ENCODE measurements at regions not wholly inside any gene's neighbourhood (a gene's known extent, or its start where the extent isn't known, plus 50 kb on each side); places are given as distances from the start of the nearest gene placed in this dataset.
"Not testable (repeated sequence)": the region's sequence is repeated elsewhere in the genome, so short reads cannot be mapped to it uniquely, and the experiment has no call there.

- no peaks in the 10 kb centered on the region for H4K20me1 ChIP-seq (ENCODE audit: insufficient read depth, low read length)
- H2AFZ ChIP-seq (ENCODE audit: low read depth, low read length) = no peak overlapping the region
- H3K27ac ChIP-seq (ENCODE audit: low read length) = no peak overlapping the region
- no peak for TF ChIP-seq CTCF (IDR thresholded peaks at IDR 0.05; ENCODE audit: low read depth, low read length)
- TF ChIP-seq EZH2phosphoT487 (IDR thresholded peaks at IDR 0.05; ENCODE audit: low read depth) = no peak
- H3K4me2 ChIP-seq (ENCODE audit: low read length) = no peak overlapping the region
- H3K36me3 ChIP-seq (replicated peaks; ENCODE audit: low read depth, low read length) = no peaks in the 10 kb centered on the region
- H3K79me2 ChIP-seq (ENCODE audit: low read length) = no peaks in the 10 kb centered on the region
- H3K4me3 ChIP-seq (ENCODE audit: low read length) = no peak overlapping the region
- H3K4me1 ChIP-seq (ENCODE audit: low read length) = no peaks in the 10 kb centered on the region
- H3K9ac ChIP-seq (ENCODE audit: low read length) = no peak overlapping the region
- no peaks in the 10 kb centered on the region for H3K9me3 ChIP-seq (ENCODE audit: insufficient read depth, low read length)
- no peaks in the 10 kb centered on the region for H3K27me3 ChIP-seq (ENCODE audit: low read depth, low read length)
These were observed 397.2 kb downstream of the BCKDHB start for GRCh38 chr6:80503660-80504059.

GRCh38 chr6:80502871-80503270 lies 396.4 kb downstream of the BCKDHB start:
- no peak overlapping the region for H3K9ac ChIP-seq (ENCODE audit: low read length)
- TF ChIP-seq EZH2phosphoT487 (IDR thresholded peaks at IDR 0.05; ENCODE audit: low read depth) (no peak), CTCF (IDR thresholded peaks at IDR 0.05; ENCODE audit: low read depth, low read length) (no peak)
- no peak overlapping the region for H3K4me2 ChIP-seq (ENCODE audit: low read length)
- H4K20me1 ChIP-seq (ENCODE audit: insufficient read depth, low read length) = no peaks in the 10 kb centered on the region
- H3K9me3 ChIP-seq (ENCODE audit: insufficient read depth, low read length) = no peaks in the 10 kb centered on the region
- H3K36me3 ChIP-seq (replicated peaks; ENCODE audit: low read depth, low read length) = no peaks in the 10 kb centered on the region
- no peaks in the 10 kb centered on the region for H3K79me2 ChIP-seq (ENCODE audit: low read length)
- H3K4me3 ChIP-seq (ENCODE audit: low read length) = no peak overlapping the region
- H3K4me1 ChIP-seq (ENCODE audit: low read length) = no peaks in the 10 kb centered on the region
- H2AFZ ChIP-seq (ENCODE audit: low read depth, low read length) = no peak overlapping the region
- no peaks in the 10 kb centered on the region for H3K27me3 ChIP-seq (ENCODE audit: low read depth, low read length)
- H3K27ac ChIP-seq (ENCODE audit: low read length) = no peak overlapping the region

- Histone ChIP-seq H3K27me3 (ENCODE audit: low read depth, low read length) (no peaks in the 10 kb centered on the region), H3K4me2 (ENCODE audit: low read length) (no peak overlapping the region), H3K9me3 (ENCODE audit: insufficient read depth, low read length) (no peaks in the 10 kb centered on the region), H2AFZ (ENCODE audit: low read depth, low read length) (no peak overlapping the region), H3K36me3 (replicated peaks; ENCODE audit: low read depth, low read length) (no peaks in the 10 kb centered on the region), H4K20me1 (ENCODE audit: insufficient read depth, low read length) (no peaks in the 10 kb centered on the region), H3K9ac (ENCODE audit: low read length) (no peak overlapping the region), H3K27ac (ENCODE audit: low read length) (no peak overlapping the region), H3K79me2 (ENCODE audit: low read length) (no peaks in the 10 kb centered on the region), H3K4me1 (ENCODE audit: low read length) (no peaks in the 10 kb centered on the region), H3K4me3 (ENCODE audit: low read length) (no peak overlapping the region)
- no peak for TF ChIP-seq CTCF (IDR thresholded peaks at IDR 0.05; ENCODE audit: low read depth, low read length)
- no peak for TF ChIP-seq EZH2phosphoT487 (IDR thresholded peaks at IDR 0.05; ENCODE audit: low read depth)
These were observed 395.2 kb downstream of the BCKDHB start for GRCh38 chr6:80501636-80502035.

- H3K27ac ChIP-seq (ENCODE audit: low read length); H3K79me2 ChIP-seq (ENCODE audit: low read length): not testable (repeated sequence)
These were observed 391.4 kb downstream of the BCKDHB start for GRCh38 chr6:80497696-80498486.

More at GRCh38 chr6:80497696-80498486, 391.4 kb downstream of the BCKDHB start:
- not testable (repeated sequence) for H3K4me1 ChIP-seq (ENCODE audit: low read length); H3K4me3 ChIP-seq (ENCODE audit: low read length); H3K4me2 ChIP-seq (ENCODE audit: low read length); H3K9me3 ChIP-seq (ENCODE audit: insufficient read depth, low read length); H3K36me3 ChIP-seq (replicated peaks; ENCODE audit: low read depth, low read length); H3K9ac ChIP-seq (ENCODE audit: low read length); H3K27me3 ChIP-seq (ENCODE audit: low read depth, low read length); H4K20me1 ChIP-seq (ENCODE audit: insufficient read depth, low read length); H2AFZ ChIP-seq (ENCODE audit: low read depth, low read length)
